ENCODE measurements at regions not wholly inside any gene's neighbourhood (a gene's known extent, or its start where the extent isn't known, plus 50 kb on each side); places are given as distances from the start of the nearest gene placed in this dataset.
"Not testable (repeated sequence)": the region's sequence is repeated elsewhere in the genome, so short reads cannot be mapped to it uniquely, and the experiment has no call there.

GRCh38 chr20:29427201-29428060 lies 1830.0 kb upstream of the DEFB115 start:
- no peak for DNase-seq

- no peak for DNase-seq
These were observed 1826.9 kb upstream of the DEFB115 start for GRCh38 chr20:29430531-29430930.

- DNase-seq, result not testable (repeated sequence)
These were observed 1816.7 kb upstream of the DEFB115 start for GRCh38 chr20:29440721-29441120.

GRCh38 chr20:29443206-29443781 lies 1814.2 kb upstream of the DEFB115 start:
- DNase-seq, result peak; percentile 13

- no peak for DNase-seq
These were observed 1813.6 kb upstream of the DEFB115 start for GRCh38 chr20:29443819-29444218.

- DNase-seq, result peak; percentile 53
These were observed 1812.2 kb upstream of the DEFB115 start for GRCh38 chr20:29445050-29445907.

- DNase-seq, result not testable (repeated sequence)
These were observed 1809.7 kb upstream of the DEFB115 start for GRCh38 chr20:29447517-29448484.

- no peak for DNase-seq
These were observed 1808.5 kb upstream of the DEFB115 start for GRCh38 chr20:29448806-29449470.

GRCh38 chr20:29452186-29452585 lies 1805.3 kb upstream of the DEFB115 start:
- no peak for DNase-seq

- not testable (repeated sequence) for DNase-seq
These were observed 1800.3 kb upstream of the DEFB115 start for GRCh38 chr20:29456987-29457693.

- DNase-seq, result no peak
These were observed 1784.9 kb upstream of the DEFB115 start for GRCh38 chr20:29472606-29473005.

- not testable (repeated sequence) for DNase-seq
These were observed 1764.6 kb upstream of the DEFB115 start for GRCh38 chr20:29492840-29493239.

GRCh38 chr20:29496767-29497166 lies 1760.7 kb upstream of the DEFB115 start:
- DNase-seq, result not testable (repeated sequence)

GRCh38 chr20:29497261-29497671 lies 1760.2 kb upstream of the DEFB115 start:
- DNase-seq, result peak; percentile 3

GRCh38 chr20:29497684-29498083 lies 1759.8 kb upstream of the DEFB115 start:
- DNase-seq, result not testable (repeated sequence)

GRCh38 chr20:29500738-29501137 lies 1756.7 kb upstream of the DEFB115 start:
- not testable (repeated sequence) for DNase-seq

- DNase-seq, result not testable (repeated sequence)
These were observed 1742.8 kb upstream of the DEFB115 start for GRCh38 chr20:29514634-29515033.

GRCh38 chr20:29516847-29517246 lies 1740.6 kb upstream of the DEFB115 start:
- not testable (repeated sequence) for DNase-seq

- not testable (repeated sequence) for DNase-seq
These were observed 1737.7 kb upstream of the DEFB115 start for GRCh38 chr20:29519610-29520241.

GRCh38 chr20:29533566-29534177 lies 1723.8 kb upstream of the DEFB115 start:
- DNase-seq, result not testable (repeated sequence)

Data from eye (tissue), 1 donor.